CD4-positive, CD25-positive, alpha-beta regulatory T cell (primary cell): ENCODE measurements at regions not wholly inside any gene's neighbourhood (a gene's known extent, or its start where the extent isn't known, plus 50 kb on each side); places are given as distances from the start of the nearest gene placed in this dataset.

ENCODE experiments used
- ATAC-seq, 2 donors: fragments of 150-1000 bp; cut with Tn5 transposase; one replicate each; pipeline ENCODE4 v1.10.0; 2021; ENCODE audit warnings: low read depth in 2 of 2, moderate number of reproducible peaks in 2 of 2, moderate library complexity in 1 of 2
- DNase-seq, 3 donors: peaks; one replicate each; pipeline versions ENCODE4 v3.0.0 to v3.0.0-alpha.2; 2012 to 2022; ENCODE audit warnings: mixed read lengths in 1 of 3
- H3K27ac ChIP-seq: one replicate; pipeline ENCODE4 v1.7.0; 2013; ENCODE audit warnings: mild to moderate bottlenecking, low read length; ENCODE audit not compliant: insufficient read depth, poor library complexity, severe bottlenecking
- H3K27me3 ChIP-seq: one replicate; pipeline ENCODE4 v1.7.0; 2013; ENCODE audit warnings: low read length; ENCODE audit not compliant: control insufficient read depth, insufficient read depth
- H3K36me3 ChIP-seq: one replicate; pipeline ENCODE4 v1.7.0; 2013; ENCODE audit warnings: mild to moderate bottlenecking, low read length, moderate library complexity; ENCODE audit not compliant: control insufficient read depth, insufficient read depth
- H3K4me1 ChIP-seq: 2 replicates; pipeline ENCODE4 v1.7.0; 2013; ENCODE audit warnings: mild to moderate bottlenecking, low read length; ENCODE audit not compliant: insufficient read depth, control insufficient read depth, poor library complexity, severe bottlenecking
- H3K4me3 ChIP-seq: one replicate; pipeline ENCODE4 v1.7.0; 2013; ENCODE audit warnings: low read depth, mild to moderate bottlenecking, low read length, moderate library complexity
- H3K9me3 ChIP-seq, 2 experiments: 1 replicate in 1 of 2; 2 replicates in 1 of 2; pipeline ENCODE4 v1.7.0; 2013; ENCODE audit warnings: low read length in 2 of 2, mild to moderate bottlenecking in 1 of 2, moderate library complexity in 1 of 2; ENCODE audit not compliant: control insufficient read depth in 2 of 2
- H3K27ac Mint-ChIP-seq, 3 donors: one replicate each; pipeline ENCODE4 v1.8.0; 2020 to 2022; ENCODE audit warnings: mild to moderate bottlenecking in 3 of 3, mixed read lengths in 3 of 3, moderate library complexity in 2 of 3
- H3K27me3 Mint-ChIP-seq: one replicate; pipeline ENCODE4 v1.8.0; 2022; ENCODE audit warnings: mild to moderate bottlenecking, mixed read lengths
- H3K36me3 Mint-ChIP-seq: one replicate; pipeline ENCODE4 v1.8.0; 2020; ENCODE audit warnings: mixed read lengths
- H3K4me1 Mint-ChIP-seq, 4 donors: one replicate each; pipeline ENCODE4 v1.8.0; 2020 to 2022; ENCODE audit warnings: mixed read lengths in 4 of 4, mild to moderate bottlenecking in 1 of 4
- H3K4me3 Mint-ChIP-seq, 4 donors: one replicate each; pipeline ENCODE4 v1.8.0; 2020 to 2022; ENCODE audit warnings: mild to moderate bottlenecking in 4 of 4, mixed read lengths in 4 of 4, moderate library complexity in 3 of 4
- H3K9me3 Mint-ChIP-seq, 7 donors: one replicate each; pipeline ENCODE4 v1.8.0; 2020 to 2022; ENCODE audit warnings: mixed read lengths in 7 of 7, mild to moderate bottlenecking in 3 of 7, moderate library complexity in 2 of 7

DNA sequence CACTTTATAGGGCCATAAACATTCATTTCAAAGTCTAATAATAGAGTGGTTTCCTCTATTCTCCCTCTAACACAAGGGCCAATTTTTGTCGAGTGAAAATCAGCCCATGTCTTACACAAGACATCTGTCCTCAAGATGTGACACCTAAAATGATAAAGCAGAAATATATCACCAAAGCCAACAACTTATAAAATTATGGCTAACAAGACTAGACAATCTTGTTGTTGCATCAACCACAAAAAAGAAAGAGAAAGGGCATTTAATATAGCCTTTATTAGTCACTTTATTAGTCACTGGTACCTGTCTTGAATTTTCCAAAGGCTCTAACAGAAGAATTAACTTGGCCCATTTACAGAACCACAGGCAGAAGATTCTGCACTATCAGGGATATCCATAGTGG lies 161.6 kb downstream of the SMIM20 start:
- H3K27ac Mint-ChIP-seq: no peak overlapping the region
- Histone ChIP-seq H3K4me3 (no peak overlapping the region), H3K27me3 (no peaks in the 10 kb centered on the region), H3K27ac (no peak overlapping the region), H3K36me3 (no peaks in the 10 kb centered on the region), H3K9me3 (no peaks in the 10 kb centered on the region), H3K4me1 (peaks cover 10% of the 10 kb centered on the region)
- DNase-seq (peak in 1 of 3 donors; percentile 16), ATAC-seq (no peak)
- peaks cover 0 to 2% (median 0%) of the 10 kb centered on the region in 7 donors for H3K9me3 Mint-ChIP-seq
- no peaks in the 10 kb centered on the region for H3K36me3 Mint-ChIP-seq
- peak overlapping the region in 1 of 4 donors; percentile 24 for H3K4me3 Mint-ChIP-seq
- H3K4me1 Mint-ChIP-seq: peaks cover 14 to 33% (median 30%) of the 10 kb centered on the region in 4 donors
- no peaks in the 10 kb centered on the region for H3K27me3 Mint-ChIP-seq

GRCh38 chr4:26076000-26076587 lies 162.1 kb downstream of the SMIM20 start:
- peak overlapping the region in 1 of 3 donors; percentile 39 for H3K27ac Mint-ChIP-seq

GRCh38 chr4:26076896-26077295 lies 162.9 kb downstream of the SMIM20 start:
- no peaks in the 10 kb centered on the region for H3K9me3 ChIP-seq
- peaks cover 0 to 2% (median 0%) of the 10 kb centered on the region in 7 donors for H3K9me3 Mint-ChIP-seq
- peaks cover 10% of the 10 kb centered on the region for H3K4me1 ChIP-seq
- H3K27me3 ChIP-seq: no peaks in the 10 kb centered on the region
- H3K36me3 ChIP-seq: no peaks in the 10 kb centered on the region
- DNase-seq (no peak), ATAC-seq (no peak)
- H3K4me3 Mint-ChIP-seq: no peak overlapping the region
- H3K4me3 ChIP-seq: no peak overlapping the region
- H3K27ac ChIP-seq: no peak overlapping the region
- no peak overlapping the region for H3K27ac Mint-ChIP-seq
- H3K36me3 Mint-ChIP-seq: no peaks in the 10 kb centered on the region
- H3K27me3 Mint-ChIP-seq: no peaks in the 10 kb centered on the region
- peaks cover 18 to 40% (median 34%) of the 10 kb centered on the region in 4 donors for H3K4me1 Mint-ChIP-seq

More at GRCh38 chr4:26076000-26076587, 162.1 kb downstream of the SMIM20 start:
- Histone ChIP-seq H3K4me3 (no peak overlapping the region), H3K4me1 (peaks cover 10% of the 10 kb centered on the region), H3K36me3 (no peaks in the 10 kb centered on the region), H3K27me3 (no peaks in the 10 kb centered on the region), H3K27ac (peak overlapping the region; percentile 17), H3K9me3 (no peaks in the 10 kb centered on the region)
- peak overlapping the region in 1 of 4 donors; percentile 24 for H3K4me3 Mint-ChIP-seq
- ATAC-seq (peak; percentile 42 to 58), DNase-seq (peak in 1 of 3 donors; percentile 72)
- H3K9me3 Mint-ChIP-seq: peaks cover 0 to 2% (median 0%) of the 10 kb centered on the region in 7 donors
- H3K27me3 Mint-ChIP-seq: no peaks in the 10 kb centered on the region
- H3K36me3 Mint-ChIP-seq: no peaks in the 10 kb centered on the region
- peaks cover 14 to 35% (median 30%) of the 10 kb centered on the region in 4 donors for H3K4me1 Mint-ChIP-seq

GRCh38 chr4:26077756-26078155 lies 163.7 kb downstream of the SMIM20 start:
- H3K36me3 ChIP-seq: no peaks in the 10 kb centered on the region
- peaks cover 19 to 43% (median 38%) of the 10 kb centered on the region in 4 donors for H3K4me1 Mint-ChIP-seq
- ATAC-seq: no peak
- no peak overlapping the region for H3K4me3 Mint-ChIP-seq
- H3K27me3 Mint-ChIP-seq: no peaks in the 10 kb centered on the region
- no peak for DNase-seq
- H3K4me3 ChIP-seq: no peak overlapping the region
- H3K27ac ChIP-seq: no peak overlapping the region
- no peaks in the 10 kb centered on the region for H3K36me3 Mint-ChIP-seq
- H3K27ac Mint-ChIP-seq: peak overlapping the region in 1 of 3 donors; percentile 23
- peaks cover 10% of the 10 kb centered on the region for H3K4me1 ChIP-seq
- no peaks in the 10 kb centered on the region for H3K9me3 ChIP-seq
- H3K27me3 ChIP-seq: no peaks in the 10 kb centered on the region
- peaks cover 0 to 2% (median 0%) of the 10 kb centered on the region in 7 donors for H3K9me3 Mint-ChIP-seq

- DNase-seq: no peak
- H3K27ac Mint-ChIP-seq: peak overlapping the region in 1 of 3 donors; percentile 53
- Histone ChIP-seq H3K4me3 (no peak overlapping the region), H3K4me1 (peaks cover 1% of the 10 kb centered on the region), H3K27me3 (no peaks in the 10 kb centered on the region), H3K36me3 (no peaks in the 10 kb centered on the region), H3K9me3 (no peaks in the 10 kb centered on the region), H3K27ac (no peak overlapping the region)
- no peaks in the 10 kb centered on the region for H3K27me3 Mint-ChIP-seq
- H3K4me1 Mint-ChIP-seq: peaks cover 7 to 23% (median 18%) of the 10 kb centered on the region in 4 donors
- H3K4me3 Mint-ChIP-seq: no peak overlapping the region
- H3K36me3 Mint-ChIP-seq: no peaks in the 10 kb centered on the region
- peaks cover 0 to 2% (median 0%) of the 10 kb centered on the region in 7 donors for H3K9me3 Mint-ChIP-seq
- ATAC-seq: no peak
These were observed 167.0 kb downstream of the SMIM20 start for GRCh38 chr4:26080870-26081628.

GRCh38 chr4:26081795-26082498 lies 167.9 kb downstream of the SMIM20 start:
- Histone ChIP-seq H3K9me3 (no peaks in the 10 kb centered on the region), H3K36me3 (no peaks in the 10 kb centered on the region), H3K27me3 (no peaks in the 10 kb centered on the region), H3K4me3 (peak overlapping the region; percentile 1), H3K4me1 (no peaks in the 10 kb centered on the region), H3K27ac (no peak overlapping the region)
- peaks cover 0 to 2% (median 0%) of the 10 kb centered on the region in 7 donors for H3K9me3 Mint-ChIP-seq
- no peak overlapping the region for H3K27ac Mint-ChIP-seq
- no peaks in the 10 kb centered on the region for H3K36me3 Mint-ChIP-seq
- DNase-seq (peak in 2 of 3 donors; percentile 37 to 43), ATAC-seq (peak; percentile 42 to 57)
- no peaks in the 10 kb centered on the region for H3K27me3 Mint-ChIP-seq
- peaks cover 5 to 16% (median 13%) of the 10 kb centered on the region in 4 donors for H3K4me1 Mint-ChIP-seq
- H3K4me3 Mint-ChIP-seq: no peak overlapping the region

GRCh38 chr4:26082565-26082964 lies 168.5 kb downstream of the SMIM20 start:
- peaks cover 5 to 17% (median 11%) of the 10 kb centered on the region in 4 donors for H3K4me1 Mint-ChIP-seq
- no peaks in the 10 kb centered on the region for H3K36me3 ChIP-seq
- no peak overlapping the region for H3K4me3 Mint-ChIP-seq
- peaks cover 0 to 2% (median 0%) of the 10 kb centered on the region in 7 donors for H3K9me3 Mint-ChIP-seq
- H3K27me3 Mint-ChIP-seq: no peaks in the 10 kb centered on the region
- no peak overlapping the region for H3K27ac ChIP-seq
- no peaks in the 10 kb centered on the region for H3K4me1 ChIP-seq
- H3K36me3 Mint-ChIP-seq: no peaks in the 10 kb centered on the region
- H3K9me3 ChIP-seq: no peaks in the 10 kb centered on the region
- no peak overlapping the region for H3K27ac Mint-ChIP-seq
- H3K27me3 ChIP-seq: no peaks in the 10 kb centered on the region
- ATAC-seq: no peak
- H3K4me3 ChIP-seq: no peak overlapping the region
- no peak for DNase-seq
